ENCODE measurements at regions not wholly inside any gene's neighbourhood (a gene's known extent, or its start where the extent isn't known, plus 50 kb on each side); places are given as distances from the start of the nearest gene placed in this dataset.

GRCh38 chr3:180284331-180285110 lies 247.8 kb upstream of the PEX5L start:
- TF ChIP-seq SMC3 (conservative IDR thresholded peaks at IDR 0.05; ENCODE audit: poor library complexity) (no peak), EP300 (conservative IDR thresholded peaks at IDR 0.05; ENCODE audit: poor library complexity, severe bottlenecking) (no peak), CTCF (IDR thresholded peaks at IDR 0.05; ENCODE audit: poor library complexity, severe bottlenecking) (no peak), REST (IDR thresholded peaks at IDR 0.05; ENCODE audit: borderline replicate concordance) (no peak), POLR2AphosphoS5 (IDR thresholded peaks at IDR 0.05) (no peak), RAD21 (conservative IDR thresholded peaks at IDR 0.05) (no peak), TAF1 (IDR thresholded peaks at IDR 0.05; ENCODE audit: low read depth) (no peak), EZH2 (IDR thresholded peaks at IDR 0.05; ENCODE audit: borderline replicate concordance, insufficient read depth, low read length, poor library complexity, severe bottlenecking) (no peak)
